Body of pancreas (tissue), 4 donors: ENCODE measurements at regions not wholly inside any gene's neighbourhood (a gene's known extent, or its start where the extent isn't known, plus 50 kb on each side); places are given as distances from the start of the nearest gene placed in this dataset.

Experiments
- ATAC-seq: fragments of 150-250 bp; one replicate; pipeline ENCODE4 v1.9.1; 2016
- DNase-seq, 4 donors: peaks; one replicate each; pipeline ENCODE4 v3.0.0-alpha.2; 2019
- H3K27ac ChIP-seq, 4 donors: fragments of 200-600 bp; sonication (generic); 1 replicate in 3 of 4; 2 replicates in 1 of 4; pipeline versions ENCODE4 v1.5.1 to v1.6.1; 2016 to 2019; ENCODE audit warnings: mild to moderate bottlenecking in 1 of 4, mixed read lengths in 1 of 4, moderate library complexity in 1 of 4
- H3K27me3 ChIP-seq, 2 donors: fragments of 200-600 bp; sonication (generic); one replicate each; pipeline ENCODE4 v1.6.0; 2016; ENCODE audit warnings: mild to moderate bottlenecking in 1 of 2
- H3K36me3 ChIP-seq, 2 donors: fragments of 200-600 bp; sonication (generic); replicated peaks in 1 of 2; 2 replicates each; pipeline ENCODE4 v1.5.1; 2016; ENCODE audit warnings: low read depth in 2 of 2; ENCODE audit not compliant: insufficient read depth in 1 of 2
- H3K4me1 ChIP-seq: fragments of 200-600 bp; sonication (generic); one replicate; pipeline ENCODE4 v1.6.0; 2016
- H3K4me3 ChIP-seq, 2 donors: fragments of 200-600 bp; sonication (generic); 1 replicate in 1 of 2; 2 replicates in 1 of 2; pipeline ENCODE4 v1.5.1; 2016 to 2019
- H3K9me3 ChIP-seq, 3 donors: fragments of 200-600 bp; sonication (generic); 1 replicate in 2 of 3; 2 replicates in 1 of 3; pipeline ENCODE4 v1.5.1; 2016
- POLR2A ChIP-seq, 3 donors: fragments of 450-650 bp; IDR thresholded peaks; one replicate each; pipeline ENCODE4 v1.6.1; 2016; ENCODE audit warnings: antibody characterized with exemption in 3 of 3, mild to moderate bottlenecking in 2 of 3
- WGBS, 2 donors: methylation state at CpG; one replicate each; pipeline ENCODE4 v1.1.5; 2017; 5-methylcytosine and 5-hydroxymethylcytosine counted together
- intact Hi-C: fragments of 100-400 bp; cut with DNase I; formaldehyde crosslinking; loops from one replicate; pipeline ENCODE4 v1.15.1; 2023
- TF ChIP-seq, protein P1 (sequence below), 7 experiments: fragments of 450-650 bp in 4 of 7; fragments of 200-600 bp in 3 of 7; sonication (generic) in 3 of 7; IDR thresholded peaks; one replicate each; pipeline ENCODE4 v1.5.1; 2016 to 2019; ENCODE audit warnings: antibody characterized with exemption in 7 of 7

- no peak overlapping the region for H3K27ac ChIP-seq
- WGBS, 2 donors, result 51 to 59% methylated on average over 2 of the region's 2 CpGs
- H3K27me3 ChIP-seq, result no peaks in the 10 kb centered on the region
- no peaks in the 10 kb centered on the region for H3K36me3 ChIP-seq
- ATAC-seq (no peak), DNase-seq (no peak)
- H3K9me3 ChIP-seq, result no peaks in the 10 kb centered on the region
- no peak overlapping the region for H3K4me3 ChIP-seq
- intact Hi-C loops, result no loop called here
- TF ChIP-seq POLR2A (IDR thresholded peaks at IDR 0.05), result no peak
- TF ChIP-seq, protein P1, sequence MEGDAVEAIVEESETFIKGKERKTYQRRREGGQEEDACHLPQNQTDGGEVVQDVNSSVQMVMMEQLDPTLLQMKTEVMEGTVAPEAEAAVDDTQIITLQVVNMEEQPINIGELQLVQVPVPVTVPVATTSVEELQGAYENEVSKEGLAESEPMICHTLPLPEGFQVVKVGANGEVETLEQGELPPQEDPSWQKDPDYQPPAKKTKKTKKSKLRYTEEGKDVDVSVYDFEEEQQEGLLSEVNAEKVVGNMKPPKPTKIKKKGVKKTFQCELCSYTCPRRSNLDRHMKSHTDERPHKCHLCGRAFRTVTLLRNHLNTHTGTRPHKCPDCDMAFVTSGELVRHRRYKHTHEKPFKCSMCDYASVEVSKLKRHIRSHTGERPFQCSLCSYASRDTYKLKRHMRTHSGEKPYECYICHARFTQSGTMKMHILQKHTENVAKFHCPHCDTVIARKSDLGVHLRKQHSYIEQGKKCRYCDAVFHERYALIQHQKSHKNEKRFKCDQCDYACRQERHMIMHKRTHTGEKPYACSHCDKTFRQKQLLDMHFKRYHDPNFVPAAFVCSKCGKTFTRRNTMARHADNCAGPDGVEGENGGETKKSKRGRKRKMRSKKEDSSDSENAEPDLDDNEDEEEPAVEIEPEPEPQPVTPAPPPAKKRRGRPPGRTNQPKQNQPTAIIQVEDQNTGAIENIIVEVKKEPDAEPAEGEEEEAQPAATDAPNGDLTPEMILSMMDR (IDR thresholded peaks at IDR 0.05), result no peak
- H3K4me1 ChIP-seq, result no peaks in the 10 kb centered on the region
Measured at GRCh38 chr6:166084951-166085350, 82.7 kb downstream of the TBXT start.

DNA sequence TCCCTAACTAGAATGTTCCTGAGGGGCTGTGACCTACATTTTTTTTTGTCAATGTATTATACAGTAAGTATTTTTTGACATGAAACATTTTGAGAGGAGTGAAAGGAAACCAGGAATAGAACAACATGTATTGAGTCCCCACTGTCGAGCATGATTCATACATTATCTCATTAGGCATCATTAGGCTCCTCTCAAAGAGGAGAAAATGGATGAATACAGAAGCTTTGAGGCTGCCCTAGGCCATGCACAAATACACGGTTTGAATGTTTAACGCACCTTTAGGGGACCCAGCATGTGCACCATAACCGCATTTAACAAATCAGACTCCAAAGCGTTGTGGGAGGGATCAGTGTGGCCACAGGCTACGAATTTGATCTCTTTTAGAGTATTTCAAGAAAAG, 87.8 kb downstream of the TBXT start:
- TF ChIP-seq, protein P1 (IDR thresholded peaks at IDR 0.05), result no peak
- TF ChIP-seq POLR2A (IDR thresholded peaks at IDR 0.05), result no peak
- intact Hi-C loops, result no loop called here
- 72 to 75% methylated on average over 6 of the region's 6 CpGs for WGBS, 2 donors
- Histone ChIP-seq H3K27me3 (no peaks in the 10 kb centered on the region), H3K4me1 (no peaks in the 10 kb centered on the region), H3K36me3 (no peaks in the 10 kb centered on the region), H3K4me3 (no peak overlapping the region), H3K9me3 (no peaks in the 10 kb centered on the region), H3K27ac (no peak overlapping the region)
- DNase-seq (no peak), ATAC-seq (no peak)

DNA sequence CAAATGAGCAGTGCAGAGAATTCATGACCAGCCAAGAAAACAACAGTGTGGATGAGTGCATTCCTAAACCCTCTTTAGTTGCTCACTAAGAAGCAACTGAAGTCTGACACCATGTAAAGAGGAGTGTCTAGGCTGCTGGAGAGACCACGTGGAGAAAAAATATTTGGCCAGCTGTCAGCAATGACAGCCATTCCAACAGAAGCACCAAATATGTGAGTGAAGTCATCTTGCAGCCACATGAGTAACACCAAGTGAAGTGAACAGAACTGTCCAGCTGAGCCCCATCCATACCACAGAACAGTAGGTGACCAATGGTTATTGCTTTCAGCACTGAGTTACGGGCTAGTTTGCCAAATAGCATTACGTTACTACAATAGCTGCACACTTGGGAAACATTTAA, 89.4 kb downstream of the TBXT start:
- TF ChIP-seq POLR2A (IDR thresholded peaks at IDR 0.05), result no peak
- TF ChIP-seq, protein P1 (IDR thresholded peaks at IDR 0.05), result no peak
- peak in 1 of 4 donors; percentile 20 for DNase-seq
- WGBS, 2 donors, result 70 to 75% methylated on average over 3 of the region's 3 CpGs
- H3K27ac ChIP-seq, result no peak overlapping the region
- H3K36me3 ChIP-seq, result no peaks in the 10 kb centered on the region
- no peak overlapping the region for H3K4me3 ChIP-seq
- no peaks in the 10 kb centered on the region for H3K27me3 ChIP-seq
- intact Hi-C loops, result no loop called here
- no peaks in the 10 kb centered on the region for H3K9me3 ChIP-seq
- ATAC-seq, result no peak
- no peaks in the 10 kb centered on the region for H3K4me1 ChIP-seq

DNA sequence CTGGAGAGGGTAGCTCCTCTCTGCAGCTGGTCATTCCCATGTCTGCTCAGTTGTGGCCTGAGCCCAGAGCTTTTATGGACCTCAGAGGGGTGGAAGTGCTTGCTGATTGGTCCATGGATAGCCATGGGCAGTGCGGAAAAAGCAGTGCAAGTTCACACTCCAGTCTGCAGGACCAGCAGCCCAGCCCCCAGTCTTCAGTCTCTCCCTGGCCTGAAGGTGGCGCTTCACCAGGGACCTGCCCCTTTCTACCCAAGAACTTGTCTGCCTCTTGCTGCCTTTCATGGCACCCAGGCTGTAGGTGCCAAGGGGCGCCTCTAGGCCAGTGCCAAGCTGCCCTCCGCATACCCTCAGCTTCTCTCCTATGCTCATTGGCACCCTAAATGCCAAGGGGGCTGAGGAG, 91.0 kb downstream of the TBXT start:
- H3K9me3 ChIP-seq, result no peaks in the 10 kb centered on the region
- H3K4me3 ChIP-seq, result no peak overlapping the region
- no peaks in the 10 kb centered on the region for H3K27me3 ChIP-seq
- no peak for DNase-seq
- intact Hi-C loops, result no loop called here
- H3K27ac ChIP-seq, result no peak overlapping the region
- no peaks in the 10 kb centered on the region for H3K36me3 ChIP-seq
- TF ChIP-seq, protein P1 (IDR thresholded peaks at IDR 0.05), result no peak
- no peak for TF ChIP-seq POLR2A (IDR thresholded peaks at IDR 0.05)
- 54% methylated on average over 3 to 4 of the region's 4 CpGs for WGBS, 2 donors
- H3K4me1 ChIP-seq, result no peaks in the 10 kb centered on the region
- ATAC-seq, result no peak

GRCh38 chr6:166075925-166076324, 91.7 kb downstream of the TBXT start:
- DNase-seq (no peak), ATAC-seq (no peak)
- no peaks in the 10 kb centered on the region for H3K9me3 ChIP-seq
- TF ChIP-seq POLR2A (IDR thresholded peaks at IDR 0.05), result no peak
- TF ChIP-seq, protein P1 (IDR thresholded peaks at IDR 0.05), result no peak
- H3K36me3 ChIP-seq, result no peaks in the 10 kb centered on the region
- no peak overlapping the region for H3K27ac ChIP-seq
- H3K4me1 ChIP-seq, result no peaks in the 10 kb centered on the region
- intact Hi-C loops, result no loop called here
- no peak overlapping the region for H3K4me3 ChIP-seq
- H3K27me3 ChIP-seq, result no peaks in the 10 kb centered on the region
- WGBS, 2 donors, result 67 to 79% methylated on average over 2 to 5 of the region's 5 CpGs
